Erythroblast (primary cell): ENCODE measurements at regions not wholly inside any gene's neighbourhood (a gene's known extent, or its start where the extent isn't known, plus 50 kb on each side); places are given as distances from the start of the nearest gene placed in this dataset.

Experiments used
- GATA1 ChIP-seq: IDR thresholded peaks from 2 replicates; pipeline ENCODE4 v1.6.1; 2011; ENCODE audit warnings: low read depth, mild to moderate bottlenecking, control low read depth, low read length, moderate library complexity
- POLR2A ChIP-seq: IDR thresholded peaks from 2 replicates; pipeline ENCODE4 v1.6.1; 2011; ENCODE audit warnings: mild to moderate bottlenecking, low read length

- no peak for TF ChIP-seq POLR2A
- TF ChIP-seq GATA1, result no peak
Measured at GRCh38 chr13:83003185-83003584, 879.1 kb downstream of the SLITRK1 start.
